Hematopoietic multipotent progenitor cell treated with erythropoietin and hydrocortisone succinate and interleukin-3 and kit ligand, for 6 days (in vitro differentiated cells): ENCODE measurements at regions not wholly inside any gene's neighbourhood (a gene's known extent, or its start where the extent isn't known, plus 50 kb on each side); places are given as distances from the start of the nearest gene placed in this dataset.
"Not testable (repeated sequence)": the region's sequence is repeated elsewhere in the genome, so short reads cannot be mapped to it uniquely, and the experiment has no call there.

Source experiments
- DNase-seq: peaks from one replicate; pipeline ENCODE4 v3.0.0-alpha.2; 2015

DNA sequence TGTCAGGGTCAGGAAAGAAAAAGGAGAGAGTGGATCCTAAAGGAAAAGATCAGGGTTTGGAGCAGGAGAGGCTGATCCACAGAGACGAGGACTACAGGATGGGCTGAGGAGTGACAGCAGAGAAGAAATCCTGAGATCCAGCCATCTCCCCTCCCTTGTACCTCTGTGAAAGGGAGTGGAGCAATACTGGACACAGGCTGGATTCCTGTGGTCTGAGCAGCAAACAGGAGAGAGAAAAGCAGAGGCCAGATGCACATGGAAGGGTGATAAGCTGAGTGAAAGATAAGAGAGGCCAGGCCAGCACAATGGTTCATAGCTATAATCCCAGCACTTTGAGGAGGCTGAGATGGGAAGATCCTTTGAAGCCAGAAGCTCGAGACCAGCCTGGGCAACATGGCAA lies 472.1 kb upstream of the TSHZ3 start:
- no peak for DNase-seq

DNA sequence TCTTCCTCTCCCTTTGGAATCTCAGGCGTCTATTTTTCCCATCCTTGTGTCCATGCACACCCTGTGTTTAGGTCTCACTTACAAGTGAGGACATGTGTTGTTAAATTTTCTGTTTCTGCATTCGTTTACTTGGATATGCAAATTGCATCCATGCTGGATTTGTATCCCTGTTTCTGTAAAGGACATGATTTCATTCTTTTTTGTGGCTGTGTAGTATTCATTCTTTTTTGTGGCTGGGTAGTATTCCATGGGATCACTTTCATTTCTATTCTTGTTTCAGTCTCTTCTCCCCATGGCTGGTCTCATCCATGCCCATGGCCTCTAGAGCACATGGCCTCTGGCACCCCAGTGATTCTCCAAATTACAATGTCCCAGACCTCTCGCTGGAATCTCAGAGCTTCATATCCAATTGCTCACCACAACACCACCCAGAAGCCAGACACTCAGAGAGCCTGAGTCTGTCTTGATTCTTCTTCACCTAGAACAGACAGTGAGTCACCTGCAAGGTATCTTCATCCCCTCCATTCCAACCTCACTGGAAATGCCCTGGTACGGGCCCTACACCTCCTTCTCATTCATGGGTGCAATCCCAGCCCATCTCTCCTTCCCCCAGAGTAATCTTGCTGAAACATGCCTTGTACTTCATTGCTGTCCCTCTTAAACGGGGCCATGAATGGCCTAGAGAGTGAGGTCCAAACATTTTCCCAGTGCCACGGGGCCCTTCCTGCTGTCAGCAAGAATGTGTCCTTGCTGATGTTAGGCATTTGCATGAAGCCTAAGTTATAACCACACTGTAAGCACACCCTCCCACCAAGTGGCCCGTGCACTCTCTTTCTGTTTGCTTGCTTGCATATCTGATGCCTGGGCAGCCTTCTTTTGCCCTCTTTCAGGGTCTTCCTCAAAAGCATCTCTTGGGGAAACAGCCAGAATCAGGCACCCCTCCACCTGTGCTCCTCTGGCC lies 476.2 kb upstream of the TSHZ3 start:
- no peak for DNase-seq

DNA sequence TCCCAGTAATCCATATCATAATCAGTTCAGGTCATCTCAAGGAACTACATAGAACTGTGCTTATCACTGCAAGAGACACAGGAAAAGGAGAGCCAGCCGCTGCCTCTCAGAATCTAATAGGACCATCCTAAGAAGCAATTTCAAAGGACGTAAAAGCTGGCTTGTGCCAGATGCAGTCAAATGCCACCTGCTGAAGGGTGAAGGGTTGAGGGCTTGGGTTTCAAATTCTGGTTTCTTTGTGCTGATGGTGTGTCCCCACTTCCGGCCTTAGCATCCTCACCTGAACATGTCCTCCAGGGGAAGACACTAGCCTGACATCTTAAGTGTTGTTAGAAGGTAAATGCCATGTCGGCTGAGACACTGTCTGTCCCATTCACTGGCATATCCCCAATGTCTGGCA lies 477.1 kb upstream of the TSHZ3 start:
- DNase-seq = no peak

DNA sequence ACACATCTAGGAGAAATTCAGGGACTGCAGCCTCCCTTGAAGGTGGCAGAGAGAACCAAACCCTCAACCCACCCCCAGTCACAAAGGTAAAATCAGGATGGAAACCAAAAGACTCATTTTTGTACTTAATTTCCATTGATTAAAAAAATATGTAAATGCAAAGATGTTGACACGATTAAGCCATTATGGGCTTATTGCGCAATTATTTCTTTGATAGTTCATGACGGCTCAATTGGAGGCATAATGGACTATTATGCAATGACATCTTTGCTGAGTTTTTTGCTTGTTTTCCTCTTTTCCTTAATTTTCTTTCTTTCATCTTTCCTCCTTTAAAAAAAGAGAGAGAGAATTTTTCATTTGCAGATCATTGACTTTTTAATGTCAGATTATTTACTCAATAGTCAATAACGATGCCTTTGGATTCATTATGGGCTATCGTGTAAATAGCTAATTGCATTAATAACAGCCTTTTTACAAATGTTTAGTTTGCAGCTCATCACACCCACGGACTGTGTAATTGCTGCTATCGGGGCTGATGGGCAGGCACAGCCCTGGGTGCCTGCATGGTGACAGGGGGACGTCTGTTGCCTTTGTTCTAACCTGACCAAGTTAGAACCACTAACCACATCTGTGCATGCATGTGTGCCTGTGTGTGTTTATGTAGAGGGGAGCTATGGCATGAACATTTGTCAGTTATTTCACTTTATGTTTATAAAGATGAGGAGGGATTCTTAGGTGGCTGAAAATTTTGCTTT lies 482.4 kb upstream of the TSHZ3 start:
- no peak for DNase-seq

DNA sequence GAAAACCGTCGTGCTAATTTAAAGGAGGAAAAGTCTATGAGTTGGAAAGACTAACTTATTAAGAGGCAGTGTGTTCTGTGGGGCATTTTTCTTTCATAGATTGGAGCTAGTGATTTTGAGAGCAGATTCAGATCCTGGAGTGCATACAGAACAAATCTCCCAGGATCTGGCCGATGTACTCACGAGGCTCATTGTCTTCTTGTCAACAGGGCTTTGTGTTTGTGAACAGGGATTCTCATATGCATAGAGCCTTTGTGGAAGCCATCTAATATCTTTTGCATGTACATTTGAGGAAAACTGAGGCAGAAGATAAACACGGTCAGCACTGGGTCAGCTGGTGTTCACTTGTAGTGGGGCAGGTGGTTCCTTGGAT lies 482.9 kb upstream of the TSHZ3 start:
- no peak for DNase-seq

DNA sequence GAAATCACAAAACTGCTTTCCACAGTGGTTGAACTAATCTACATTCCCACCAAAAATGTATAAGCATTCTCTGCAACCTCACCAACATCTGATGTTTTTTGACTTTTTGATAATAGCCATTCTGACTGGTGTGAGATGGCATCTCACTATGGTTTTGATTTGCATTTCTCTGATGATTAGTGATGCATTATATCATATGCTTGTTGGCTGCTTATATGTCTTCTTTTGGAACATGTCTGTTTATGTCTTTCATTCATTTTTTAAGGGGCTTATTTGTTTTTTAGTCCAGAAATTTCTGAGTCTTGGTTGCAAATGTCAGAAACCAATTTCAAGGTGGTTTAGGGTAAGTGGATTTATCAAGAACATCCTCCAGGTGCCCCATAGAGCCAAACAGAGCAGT lies 484.8 kb upstream of the TSHZ3 start:
- no peak for DNase-seq

DNA sequence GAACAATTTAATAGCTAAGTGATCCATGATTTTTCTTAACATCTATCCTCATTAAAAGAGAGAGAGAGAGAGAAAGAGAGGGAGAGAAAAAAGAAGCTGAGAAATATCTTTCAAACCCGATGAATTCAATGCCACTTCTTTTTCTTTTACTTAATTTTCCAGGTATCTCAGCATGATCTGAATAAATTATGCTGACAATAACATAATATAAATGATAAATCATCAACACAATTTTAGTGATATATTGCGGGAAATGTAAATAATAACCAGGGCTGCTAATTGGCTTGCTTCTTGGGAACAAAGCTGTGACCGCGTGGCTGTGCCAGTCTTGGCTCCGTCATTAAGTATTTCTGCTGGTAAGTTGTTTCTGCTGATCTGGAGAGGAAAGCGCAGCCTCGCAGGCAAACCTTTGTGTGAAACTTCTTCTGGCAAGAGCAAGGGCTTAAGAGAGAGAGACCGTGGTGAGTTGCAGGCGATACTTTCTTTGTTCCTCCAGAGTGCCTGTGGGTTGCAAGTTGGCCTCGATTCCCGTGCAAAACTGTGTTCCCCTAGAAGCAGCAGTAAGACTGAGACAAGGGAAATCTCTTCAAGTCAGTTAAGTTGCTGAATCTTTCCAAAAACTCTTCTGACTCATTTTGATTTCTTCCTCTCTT lies 489.1 kb upstream of the TSHZ3 start:
- DNase-seq = no peak

DNA sequence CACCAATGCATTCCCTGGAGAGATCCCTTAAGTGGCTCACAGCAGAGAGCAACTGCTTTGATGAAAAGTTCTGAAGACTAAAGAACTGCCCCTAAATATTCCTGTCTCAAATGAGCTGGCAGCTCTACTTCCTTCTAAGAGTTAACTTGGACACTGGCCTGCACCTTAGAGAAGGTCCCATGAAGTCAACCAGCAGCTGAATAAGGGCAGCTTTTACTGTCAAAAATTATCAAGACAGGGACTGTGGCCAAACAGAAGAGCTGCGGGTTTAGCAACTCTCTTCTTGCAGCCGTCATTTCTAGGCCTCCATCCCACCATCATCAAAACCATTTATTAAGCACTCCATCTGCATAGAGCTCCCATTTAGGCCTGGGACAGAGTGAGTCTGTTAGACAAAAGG lies 491.1 kb upstream of the TSHZ3 start:
- no peak for DNase-seq

DNA sequence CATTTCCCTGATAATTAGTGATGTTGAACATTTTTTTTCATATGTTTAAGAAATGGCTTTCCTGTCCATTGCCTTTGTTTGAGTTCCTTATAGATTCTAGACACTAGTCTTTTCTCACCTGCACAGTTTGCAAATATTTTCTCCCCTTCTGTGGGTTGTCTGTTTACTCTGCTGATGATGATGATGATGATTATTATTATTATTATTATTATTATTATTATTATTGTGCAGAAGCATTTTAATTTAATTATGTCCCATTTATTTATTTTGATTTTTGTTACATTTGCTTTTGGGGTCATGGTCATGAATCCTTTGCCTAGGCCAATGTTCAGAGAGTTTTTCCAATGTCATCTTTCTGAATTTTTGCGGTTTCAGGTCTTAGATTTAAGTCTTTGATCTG lies 492.5 kb upstream of the TSHZ3 start:
- no peak for DNase-seq

DNA sequence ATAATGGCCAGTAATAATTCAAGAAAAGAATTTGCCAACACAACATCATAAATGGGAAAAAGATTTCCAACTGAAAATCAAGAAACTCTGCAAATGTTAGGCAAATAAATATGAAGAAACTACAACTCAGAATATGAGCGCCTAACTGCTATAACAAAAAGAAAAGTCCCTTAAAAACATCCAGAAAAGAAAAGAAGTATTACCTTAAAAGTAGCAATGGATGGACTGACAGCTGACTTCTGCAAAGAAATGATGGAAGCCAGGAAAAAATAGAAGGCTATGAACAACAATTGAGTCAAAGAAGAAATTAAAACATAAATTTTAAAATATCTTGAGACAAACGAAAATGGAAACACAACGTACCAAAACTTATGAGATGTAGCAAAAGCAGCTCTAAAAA lies 482.3 kb upstream of the ZNF507 start:
- DNase-seq = no peak

DNA sequence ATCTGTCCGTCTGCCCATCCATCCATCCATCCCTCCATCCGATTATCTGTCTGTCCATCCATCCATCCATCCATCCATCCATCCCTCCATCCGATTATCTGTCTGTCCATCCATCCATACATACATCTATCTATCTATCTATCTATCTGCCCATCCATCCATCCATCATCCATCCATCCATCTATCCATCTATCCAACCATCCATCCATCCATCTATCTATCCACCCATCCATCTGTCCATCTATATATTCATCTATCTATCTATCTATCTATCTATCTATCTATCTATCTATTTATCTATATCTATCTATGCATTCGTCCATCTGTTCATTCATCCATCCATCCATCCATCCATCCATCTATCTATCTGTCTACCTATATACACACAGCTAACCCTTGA lies 471.1 kb upstream of the ZNF507 start:
- DNase-seq = no peak

DNA sequence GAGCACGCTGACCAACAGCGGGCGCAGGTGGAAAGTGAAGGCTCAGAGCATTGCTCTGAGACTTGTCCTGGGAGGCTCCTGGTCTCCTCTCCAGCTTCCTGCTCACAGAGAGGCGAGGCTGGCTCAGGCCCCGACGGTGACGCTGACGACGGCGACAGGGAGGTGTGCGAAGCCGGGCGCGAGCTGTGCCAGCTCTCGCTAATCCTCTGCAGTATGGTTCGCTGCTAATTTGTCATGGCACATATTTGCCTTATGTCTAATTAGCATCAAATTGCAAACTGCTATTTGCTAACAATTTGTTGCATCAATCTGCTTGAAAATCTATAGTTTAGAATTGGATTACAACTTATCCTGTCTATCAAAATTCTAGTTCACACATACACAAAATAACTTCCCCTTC lies 469.8 kb upstream of the ZNF507 start:
- DNase-seq = no peak

DNA sequence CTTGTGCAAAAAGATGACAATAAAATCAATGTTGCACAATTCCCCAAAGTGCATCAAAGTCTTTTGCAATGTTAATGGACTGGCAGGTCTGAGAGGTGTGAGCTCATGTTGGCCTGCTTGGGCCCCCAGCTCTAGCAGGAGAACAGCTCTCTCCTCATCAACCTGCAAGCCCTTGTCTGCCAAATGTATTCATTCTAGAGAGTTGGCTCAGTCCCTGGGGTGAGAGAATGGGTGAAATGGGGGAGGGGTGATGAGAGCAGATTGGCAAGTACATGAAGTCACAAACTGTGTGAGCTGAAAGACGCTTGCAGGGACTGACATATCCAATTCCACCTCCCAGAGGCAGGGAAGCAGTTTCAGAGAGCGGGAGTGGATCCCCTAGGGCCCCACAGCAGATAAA lies 465.1 kb upstream of the ZNF507 start:
- DNase-seq = no peak

DNA sequence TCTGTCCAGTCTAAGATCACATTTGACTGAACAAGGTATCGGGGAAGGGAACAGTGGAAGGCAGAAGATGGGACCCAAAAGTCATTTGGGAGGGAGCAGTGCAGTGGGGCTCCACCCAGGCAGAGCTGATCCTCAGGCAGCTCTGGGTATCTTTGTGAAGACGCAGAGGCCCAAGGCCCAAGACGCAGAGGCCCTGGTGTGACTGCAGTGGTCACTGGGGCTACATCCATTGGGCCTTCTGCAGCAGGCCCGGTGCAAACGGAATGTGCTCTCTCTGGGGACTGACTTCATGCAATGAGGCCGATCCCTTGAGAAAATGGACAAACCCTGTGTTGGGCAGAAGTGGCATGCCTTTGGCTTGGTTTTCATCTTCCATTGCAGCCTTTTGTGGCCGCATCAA lies 463.4 kb upstream of the ZNF507 start:
- no peak for DNase-seq

DNA sequence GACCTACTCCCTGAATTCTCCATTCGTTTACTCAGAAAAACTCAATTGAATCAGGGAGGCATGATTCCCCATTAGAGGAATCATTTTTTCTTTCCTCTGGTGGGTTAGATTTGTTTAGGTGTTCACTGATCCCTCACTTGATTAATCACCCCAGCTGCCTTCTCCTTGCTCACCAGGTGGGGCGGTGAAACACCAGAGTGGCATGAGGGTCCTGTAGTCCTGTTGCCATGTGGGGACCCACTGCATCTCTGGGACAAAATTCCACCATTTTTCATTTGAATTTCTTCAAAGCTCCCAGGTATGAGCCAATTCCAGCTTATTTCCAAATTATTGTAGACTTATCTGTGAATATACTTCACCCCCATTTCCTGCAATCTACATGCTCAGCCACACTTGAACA lies 462.7 kb upstream of the ZNF507 start:
- DNase-seq = no peak

DNA sequence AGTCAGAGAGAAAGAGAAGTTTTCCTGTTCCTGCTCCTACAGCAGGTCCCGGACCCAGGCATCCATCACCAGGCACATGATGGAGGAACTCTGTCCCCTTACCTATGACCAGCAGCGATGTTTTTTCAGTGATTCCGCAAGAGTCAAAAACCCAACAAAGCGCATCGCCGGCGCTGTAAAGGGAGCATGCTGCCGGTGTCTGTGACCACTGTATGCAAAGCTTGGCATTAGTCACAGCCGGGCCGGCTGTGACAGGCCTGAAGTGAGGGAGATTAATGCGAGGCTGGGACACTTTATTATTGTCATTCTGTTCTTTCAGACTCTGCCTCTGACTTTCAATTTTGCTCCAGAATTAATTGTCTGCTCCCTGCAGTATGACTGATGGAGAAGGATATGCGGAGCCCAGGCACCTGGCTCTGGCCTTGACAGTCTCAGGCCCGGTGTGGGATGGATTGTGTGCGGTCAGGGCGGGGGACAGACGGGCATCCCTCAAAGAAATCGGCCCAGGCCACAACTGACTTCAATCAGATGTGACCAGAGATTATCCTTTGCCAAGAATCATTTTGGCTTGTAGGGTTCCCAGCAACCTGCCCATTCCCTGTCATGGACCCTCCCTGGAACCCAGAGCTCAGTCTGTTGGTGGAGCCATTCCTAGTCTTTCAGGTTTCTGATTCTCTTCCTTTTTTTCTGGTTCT lies 462.0 kb upstream of the ZNF507 start:
- no peak for DNase-seq

DNA sequence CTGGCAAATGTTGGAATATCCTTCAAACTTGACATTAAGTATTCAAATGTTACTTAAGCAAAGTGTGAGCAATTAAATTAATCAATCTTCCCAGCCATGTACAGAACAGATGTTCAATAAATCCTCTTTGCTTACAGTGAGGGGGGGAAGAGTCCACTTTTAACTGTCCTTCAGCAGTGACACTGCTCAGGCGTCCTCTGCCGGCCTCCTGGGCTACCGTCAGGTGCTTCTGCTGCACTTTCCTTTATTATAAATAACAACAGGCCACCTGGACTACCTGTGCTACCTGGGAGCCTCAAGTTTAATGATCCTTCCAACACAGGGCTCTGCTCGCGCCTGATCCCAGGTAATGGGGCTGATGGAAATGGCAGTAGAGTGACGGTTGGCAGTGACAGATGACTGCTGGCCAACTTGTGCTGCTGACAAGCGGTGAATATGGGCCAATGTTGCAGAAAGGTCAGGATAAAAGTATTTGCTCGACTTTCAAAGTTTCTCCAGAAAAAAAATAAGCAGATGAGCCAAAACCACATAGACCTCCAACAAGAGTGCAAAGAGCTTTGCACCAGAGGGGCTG lies 460.0 kb upstream of the ZNF507 start:
- no peak for DNase-seq

DNA sequence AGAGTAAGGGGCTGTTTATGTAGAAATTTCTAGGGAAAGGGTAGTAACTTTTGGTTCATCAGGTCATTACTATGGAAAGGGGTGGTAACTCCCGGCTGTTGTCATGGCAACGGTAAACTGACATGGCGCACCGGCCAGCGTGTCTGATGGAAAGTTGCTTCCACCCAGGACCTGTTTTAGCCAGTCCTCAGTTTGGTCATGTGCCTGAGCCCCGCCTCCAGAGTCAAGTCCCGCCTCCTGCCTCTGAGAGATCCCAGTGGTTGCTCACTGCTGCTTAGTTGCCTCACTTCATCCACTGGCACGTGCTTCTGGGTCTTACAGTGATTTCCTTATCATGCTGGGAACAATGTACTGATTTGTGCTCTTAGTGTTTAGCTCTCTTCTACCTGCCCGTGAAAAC lies 455.2 kb upstream of the ZNF507 start:
- no peak for DNase-seq

DNA sequence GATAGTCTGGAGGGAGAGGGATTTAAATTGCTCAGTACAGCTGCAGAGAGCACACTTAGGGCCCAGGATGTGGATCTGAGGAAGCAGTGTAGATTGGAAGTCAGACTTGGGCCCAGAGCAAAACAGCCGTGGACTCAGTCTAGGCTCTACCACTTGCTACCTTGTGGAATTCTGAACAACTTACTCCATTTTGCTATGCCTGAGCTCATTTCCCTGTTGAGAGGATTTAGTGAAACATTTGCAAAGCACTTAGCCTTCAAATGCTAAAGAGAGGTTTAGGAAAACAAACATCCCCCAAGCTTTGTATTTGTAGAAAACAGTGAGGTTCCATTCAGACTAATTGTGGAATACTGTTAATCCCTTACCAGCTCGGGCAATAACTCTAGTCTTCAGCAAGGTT lies 453.4 kb upstream of the ZNF507 start:
- no peak for DNase-seq

DNA sequence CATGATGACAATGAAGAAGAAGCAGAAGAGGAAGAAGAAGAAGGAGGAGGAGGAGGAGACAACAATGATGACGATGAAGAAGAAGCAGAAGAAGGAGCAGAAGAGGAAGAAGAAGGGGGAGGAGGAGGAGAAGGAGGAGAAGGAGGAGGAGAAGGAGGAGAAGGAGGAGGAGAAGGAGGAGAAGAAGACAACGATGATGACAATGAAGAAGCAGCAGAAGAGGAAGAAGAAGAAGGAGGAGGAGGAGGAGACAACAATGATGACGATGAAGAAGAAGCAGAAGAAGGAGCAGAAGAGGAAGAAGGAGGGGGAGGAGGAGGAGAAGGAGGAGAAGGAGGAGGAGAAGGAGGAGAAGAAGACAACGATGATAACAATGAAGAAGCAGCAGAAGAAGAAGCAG lies 451.9 kb upstream of the ZNF507 start:
- not testable (repeated sequence) for DNase-seq

DNA sequence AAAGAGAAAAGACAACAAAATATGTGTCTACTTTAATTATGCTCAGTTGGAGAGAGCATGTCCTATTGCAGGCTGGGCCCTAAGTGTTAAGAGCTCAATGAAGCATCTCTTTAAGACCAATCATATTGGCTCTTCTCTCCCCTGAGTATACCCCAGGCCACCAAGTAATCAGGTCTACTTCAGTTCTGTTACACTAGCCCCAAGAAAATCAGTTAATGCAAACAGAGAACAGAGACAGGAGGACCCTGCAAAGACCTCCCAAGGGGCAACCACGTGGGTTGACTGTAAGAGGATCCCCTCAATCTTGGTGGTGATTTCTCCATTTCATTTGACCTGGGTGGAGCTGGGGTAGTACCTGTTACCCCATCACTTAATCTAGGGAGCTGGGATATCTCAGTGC lies 451.0 kb upstream of the ZNF507 start:
- no peak for DNase-seq

DNA sequence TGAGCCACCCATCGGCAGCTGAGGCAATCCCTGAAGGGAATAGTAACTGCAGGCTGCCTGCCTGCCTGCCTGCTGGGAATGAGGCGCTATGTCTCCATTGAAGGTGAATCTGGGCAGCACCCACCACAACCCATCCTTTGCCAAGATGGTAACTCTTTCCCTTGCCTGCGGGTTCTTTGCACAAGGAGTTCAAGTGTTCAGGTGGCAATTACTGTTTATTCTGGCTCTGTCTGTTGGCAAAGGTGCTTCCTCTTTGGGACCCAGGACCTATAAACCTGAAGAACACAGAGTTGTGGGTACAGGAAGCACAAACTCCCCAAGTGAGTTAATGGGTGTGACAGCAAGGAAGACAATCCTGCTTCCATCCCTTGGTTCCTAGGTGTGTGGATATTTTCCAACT lies 448.1 kb upstream of the ZNF507 start:
- DNase-seq = no peak

DNA sequence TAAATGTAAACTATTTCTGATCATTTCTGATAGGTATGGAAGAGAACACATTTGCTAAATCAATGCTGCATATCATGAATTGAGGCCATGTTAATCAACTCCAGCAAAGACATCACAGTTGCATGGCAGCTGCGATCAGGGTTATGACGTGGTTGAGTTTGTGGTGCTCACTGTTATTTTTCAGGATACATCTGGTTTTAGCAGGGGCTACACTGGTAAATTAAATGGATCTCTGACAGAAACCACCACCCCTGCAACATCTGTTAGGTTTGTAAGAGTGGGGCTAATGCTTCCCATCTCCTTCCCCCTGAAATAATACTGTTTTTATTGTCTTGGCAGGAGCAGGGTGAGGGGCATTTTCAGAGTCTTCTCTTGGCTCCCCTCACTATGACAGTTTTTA lies 444.4 kb upstream of the ZNF507 start:
- DNase-seq = no peak
